ENCODE measurements at regions not wholly inside any gene's neighbourhood (a gene's known extent, or its start where the extent isn't known, plus 50 kb on each side); places are given as distances from the start of the nearest gene placed in this dataset.

DNA sequence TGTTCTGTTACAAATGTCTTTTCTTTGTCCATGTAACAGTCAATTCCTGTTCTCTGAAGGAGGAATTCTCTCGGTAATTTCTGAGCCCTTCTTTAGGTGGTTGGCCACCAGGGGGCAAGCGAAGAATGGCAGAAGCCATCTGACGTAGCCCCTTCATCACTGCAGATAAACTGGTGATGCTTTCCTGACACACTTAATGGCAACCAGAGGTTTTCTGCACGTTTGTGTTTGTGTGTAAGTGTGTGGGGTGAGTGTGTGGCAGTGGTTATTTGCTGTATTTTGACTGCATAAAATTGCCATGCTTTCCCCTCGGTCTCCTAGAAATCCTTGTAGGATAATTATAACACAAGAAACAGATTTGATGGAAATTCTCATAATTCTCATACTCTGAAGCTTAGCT lies 64.8 kb upstream of the STOX2 start:
- in situ Hi-C loops (cut with HindIII; ENCODE audit: low sequenced_read_pairs) = loop anchor here (25.0 kb wide), 1 partner anchor 322 kb away; no protein-coding TSS in a partner anchor
- peak; percentile 86 for DNase-seq (ENCODE audit: low spot score)

DNA sequence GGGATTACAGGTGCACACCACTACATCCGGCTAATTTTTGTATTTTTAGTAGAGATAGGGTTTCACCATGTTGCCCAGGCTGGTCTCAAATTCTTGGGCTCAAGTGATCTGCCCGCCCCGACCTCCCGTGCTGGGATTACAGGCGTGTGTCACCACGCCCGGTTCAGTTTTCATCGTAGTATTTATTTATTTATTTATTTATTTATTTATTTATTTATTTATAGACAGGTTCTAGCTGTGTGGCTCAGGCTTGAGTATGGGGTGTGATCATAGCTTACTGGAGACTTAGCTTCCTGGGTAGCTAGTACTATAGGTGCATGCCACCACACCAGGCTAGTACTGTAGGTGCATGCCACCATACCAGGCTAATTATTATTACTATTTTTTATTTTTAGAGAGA lies 64.1 kb upstream of the STOX2 start:
- in situ Hi-C loops (cut with HindIII; ENCODE audit: low sequenced_read_pairs) = loop anchor here (25.0 kb wide), 1 partner anchor 321 kb away; no protein-coding TSS in a partner anchor
- DNase-seq (ENCODE audit: low spot score) = no peak

DNA sequence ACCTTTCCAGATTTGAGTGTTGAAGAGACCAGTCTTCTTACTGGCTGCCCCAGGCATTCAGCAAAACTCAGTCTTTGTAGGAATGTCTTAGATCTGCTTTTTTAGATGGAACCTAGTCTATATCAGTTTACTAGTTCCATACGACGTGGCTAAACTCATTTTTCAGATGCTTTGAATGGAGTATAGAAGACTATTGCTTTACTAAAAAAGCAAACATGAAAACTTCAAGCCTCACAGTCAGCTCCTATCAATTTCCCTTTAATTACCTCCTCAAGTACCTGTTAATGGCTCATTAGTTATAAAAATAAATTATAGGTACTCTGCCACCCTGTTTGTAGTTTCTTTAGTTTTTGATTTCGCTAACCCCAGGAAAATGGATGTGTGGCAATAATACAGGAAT lies 63.0 kb upstream of the STOX2 start:
- in situ Hi-C loops (cut with HindIII; ENCODE audit: low sequenced_read_pairs) = loop anchor here (25.0 kb wide), 1 partner anchor 320 kb away; no protein-coding TSS in a partner anchor
- no peak for DNase-seq (ENCODE audit: low spot score)

DNA sequence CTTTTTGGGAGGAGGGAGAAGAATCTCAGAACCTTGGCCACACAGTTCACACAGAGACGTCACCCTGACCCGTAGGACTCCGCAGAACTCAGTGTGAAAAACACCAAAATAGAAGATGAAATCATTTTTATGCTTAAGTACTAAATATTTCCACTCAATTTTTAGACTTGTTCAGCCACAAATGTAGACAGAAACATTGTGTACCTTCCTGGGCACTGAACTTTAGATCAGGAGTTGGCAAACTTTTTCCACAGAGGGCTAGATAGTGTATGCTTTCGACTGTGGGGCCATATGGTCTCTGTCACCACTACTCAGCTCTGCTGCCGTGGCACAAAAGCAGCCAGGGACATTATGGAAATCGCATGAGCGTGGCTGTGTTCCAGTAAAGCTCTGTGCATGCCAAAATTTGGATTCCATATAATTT lies 61.8 kb upstream of the STOX2 start:
- in situ Hi-C loops (cut with HindIII; ENCODE audit: low sequenced_read_pairs) = loop anchor here (25.0 kb wide), 1 partner anchor 319 kb away; no protein-coding TSS in a partner anchor
- DNase-seq (ENCODE audit: low spot score) = no peak

DNA sequence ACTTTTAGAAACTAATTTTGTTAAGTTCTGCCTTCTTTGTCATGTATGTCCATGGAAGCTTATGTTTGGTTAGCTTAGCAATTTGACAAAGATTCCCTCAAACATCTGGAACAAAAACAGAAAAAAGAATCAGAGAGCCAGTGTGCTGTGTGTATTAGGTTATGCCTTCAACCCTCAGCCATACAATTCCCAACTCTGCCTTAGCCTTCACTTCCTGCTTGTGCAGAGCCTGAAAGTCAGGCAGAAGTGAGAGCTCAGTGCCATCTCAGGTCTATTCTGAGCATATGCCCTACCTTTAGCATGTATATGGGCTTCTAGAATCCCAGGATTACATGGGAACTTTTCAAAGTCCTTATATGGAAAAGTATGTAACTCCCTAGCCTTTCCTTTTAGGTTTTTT lies 58.2 kb upstream of the STOX2 start:
- in situ Hi-C loops (cut with HindIII; ENCODE audit: low sequenced_read_pairs) = loop anchor here (25.0 kb wide), 1 partner anchor 315 kb away; no protein-coding TSS in a partner anchor
- DNase-seq (ENCODE audit: low spot score) = no peak

DNA sequence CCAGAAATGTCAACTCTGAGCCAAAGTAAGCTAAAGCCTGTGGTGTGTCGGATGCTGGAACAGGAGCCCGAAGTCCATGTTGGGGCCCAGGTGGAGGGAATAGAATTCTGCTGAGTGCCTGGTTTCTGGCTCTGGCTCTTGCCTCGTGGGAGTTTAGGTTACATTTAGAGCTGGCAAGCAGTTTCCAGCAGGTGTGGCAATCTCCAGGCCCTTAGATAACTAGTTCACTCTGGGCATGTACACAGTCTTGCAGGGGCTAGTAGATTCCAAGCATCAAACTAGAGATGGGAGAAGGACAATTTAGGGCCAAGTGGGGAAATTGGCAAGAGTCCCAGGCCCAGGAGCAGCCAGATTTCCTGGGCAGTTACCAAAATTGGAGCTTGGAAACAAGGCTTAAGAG lies 56.3 kb upstream of the STOX2 start:
- in situ Hi-C loops (cut with HindIII; ENCODE audit: low sequenced_read_pairs) = loop anchor here (25.0 kb wide), 1 partner anchor 313 kb away; no protein-coding TSS in a partner anchor
- peak; percentile 51 for DNase-seq (ENCODE audit: low spot score)

DNA sequence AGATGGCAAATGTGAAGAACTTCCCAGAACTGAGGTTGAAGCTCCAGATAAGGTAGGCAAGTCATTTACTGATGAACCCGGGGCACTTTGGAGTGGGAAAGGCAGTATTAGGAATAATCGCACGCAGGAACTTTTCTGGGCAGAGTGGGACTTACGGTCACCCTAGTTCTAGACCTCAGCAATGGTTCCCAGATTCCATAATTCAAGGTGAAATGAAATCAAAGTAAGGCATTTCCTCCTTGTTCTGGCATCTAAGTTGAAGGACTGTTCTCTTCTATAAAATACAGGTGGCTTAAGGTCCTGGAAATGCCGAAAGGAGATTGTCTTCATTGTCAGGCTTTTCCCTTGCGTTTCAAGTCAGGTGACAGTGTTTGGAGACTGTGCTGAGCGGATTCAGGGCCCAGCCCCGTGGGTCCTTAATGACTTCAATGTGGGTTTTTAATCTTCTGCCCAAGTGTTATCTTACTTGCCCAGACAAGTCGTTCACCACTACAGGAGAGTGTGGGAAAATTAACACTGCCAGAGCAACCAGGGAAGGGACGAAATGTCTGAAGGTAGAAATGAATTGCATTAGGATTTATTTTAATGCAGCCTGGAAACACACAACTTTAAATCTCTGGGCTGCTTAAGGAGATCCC lies 52.1 kb upstream of the STOX2 start:
- no peak for DNase-seq (ENCODE audit: low spot score)
- in situ Hi-C loops (cut with HindIII; ENCODE audit: low sequenced_read_pairs) = no loop called here

DNA sequence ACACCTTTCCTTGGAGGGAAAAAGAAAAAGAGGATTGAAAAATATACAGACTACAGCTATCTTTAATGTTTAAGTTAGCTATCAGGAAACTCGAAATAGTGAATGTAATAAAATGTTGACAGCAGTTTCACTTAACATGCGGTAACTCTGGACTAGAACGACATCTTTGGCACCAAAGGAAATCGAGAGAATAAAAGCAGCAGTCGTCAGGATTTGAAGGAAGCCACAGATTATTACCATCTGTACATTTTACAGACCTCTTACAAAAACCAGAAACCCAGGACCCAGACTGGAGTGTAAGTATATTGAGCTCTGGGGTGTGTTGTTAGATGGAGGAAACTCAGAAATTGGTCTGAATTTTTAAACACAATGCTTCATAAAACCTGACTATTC lies 51.6 kb upstream of the STOX2 start:
- DNase-seq (ENCODE audit: low spot score) = no peak
- in situ Hi-C loops (cut with HindIII; ENCODE audit: low sequenced_read_pairs) = no loop called here
